NCI-H460 (cell line): ENCODE measurements at regions not wholly inside any gene's neighbourhood (a gene's known extent, or its start where the extent isn't known, plus 50 kb on each side); places are given as distances from the start of the nearest gene placed in this dataset.

ENCODE experiments used
- DNase-seq: peaks from one replicate; pipeline ENCODE4 v3.0.0-alpha.2; 2016; ENCODE audit warnings: low read depth; ENCODE audit errors: extremely low read depth

- no peak for DNase-seq
Observed at GRCh38 chr14:48936362-48936761, 649.8 kb downstream of the RPS29 start.

GRCh38 chr14:48925184-48925583, 661.0 kb downstream of the RPS29 start:
- DNase-seq = no peak

GRCh38 chr14:48914921-48915320, 671.3 kb downstream of the RPS29 start:
- no peak for DNase-seq

GRCh38 chr14:48914382-48914781, 671.8 kb downstream of the RPS29 start:
- no peak for DNase-seq

- no peak for DNase-seq
Observed at GRCh38 chr14:48900565-48900964, 685.6 kb downstream of the RPS29 start.

- DNase-seq = no peak
Observed at GRCh38 chr14:48890333-48890732, 695.8 kb downstream of the RPS29 start.

DNA sequence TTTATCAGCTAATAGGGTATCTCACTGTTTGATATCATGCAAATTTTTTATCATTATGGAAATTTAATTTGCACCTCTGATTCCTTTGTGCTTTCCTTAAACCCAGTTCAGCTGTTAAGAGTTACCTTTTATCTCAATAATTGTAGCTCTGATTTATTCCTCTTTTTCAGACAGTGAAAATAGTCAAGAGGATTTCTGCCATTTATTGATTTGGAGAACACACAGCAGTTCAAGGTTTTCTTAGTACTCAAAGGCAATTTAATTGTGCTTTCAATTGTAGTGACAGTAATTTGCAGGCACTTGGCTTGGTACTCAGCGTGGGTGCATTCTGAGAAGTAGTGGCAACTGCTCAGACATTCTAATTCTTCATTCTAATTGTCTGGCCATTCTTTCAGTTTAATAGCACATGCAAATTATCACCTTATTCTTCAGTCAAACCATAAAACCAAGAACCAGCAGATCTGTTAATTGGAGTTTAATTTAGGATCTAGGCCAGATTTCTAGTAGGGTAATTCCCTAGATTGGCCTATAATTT, 709.3 kb downstream of the RPS29 start:
- no peak for DNase-seq

GRCh38 chr14:48874711-48875110, 711.5 kb downstream of the RPS29 start:
- DNase-seq = no peak

GRCh38 chr14:48857366-48857765, 728.8 kb downstream of the RPS29 start:
- DNase-seq = no peak

DNA sequence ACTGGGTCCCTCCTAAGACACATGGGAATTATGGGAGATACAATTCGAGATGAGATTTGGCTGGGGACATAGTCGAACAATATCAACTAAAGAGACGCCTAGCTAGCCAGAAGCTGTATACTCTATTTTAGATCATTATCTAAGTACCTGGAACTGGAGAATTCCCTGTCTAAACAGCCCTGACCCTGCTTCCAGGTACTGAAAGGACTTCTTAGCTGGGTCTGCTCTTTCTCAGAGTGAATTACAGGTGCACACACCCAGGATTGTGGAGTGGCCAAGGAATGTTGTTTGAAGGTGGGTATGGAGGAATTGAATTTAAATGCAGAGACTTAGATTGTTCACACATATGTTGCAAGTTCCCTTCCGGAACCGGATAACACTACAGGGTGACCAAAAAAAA, 733.0 kb downstream of the RPS29 start:
- DNase-seq = no peak

DNA sequence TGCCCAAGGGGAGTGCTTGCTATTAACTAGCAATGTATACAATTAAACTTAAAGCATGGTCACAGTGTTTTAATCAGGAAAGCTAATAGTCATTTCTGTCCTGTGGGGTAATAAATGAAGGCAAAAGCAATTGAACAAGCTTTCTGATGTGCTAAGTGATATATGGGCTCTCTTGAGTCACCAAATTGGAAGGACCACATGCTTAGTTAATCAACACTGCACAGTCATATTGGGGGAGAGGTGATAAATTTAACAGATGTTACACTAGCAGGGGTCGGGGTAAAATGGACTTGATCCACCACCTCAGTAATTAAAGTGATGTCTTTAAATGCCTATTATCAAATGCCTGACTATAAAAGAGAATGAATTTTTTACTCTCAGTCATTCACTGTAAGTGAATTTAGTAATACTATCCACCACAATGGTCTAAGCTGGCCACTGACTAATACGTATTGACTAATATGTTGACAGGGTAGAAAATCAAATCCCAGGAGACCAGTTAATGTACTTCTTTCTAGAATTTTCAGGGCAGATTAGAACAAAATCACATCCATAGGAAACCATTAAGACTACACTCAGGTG, 736.3 kb downstream of the RPS29 start:
- DNase-seq = no peak

- no peak for DNase-seq
Observed at GRCh38 chr14:48842785-48843184, 743.4 kb downstream of the RPS29 start.

- no peak for DNase-seq
Observed at GRCh38 chr14:48826058-48826457, 760.1 kb downstream of the RPS29 start.

DNA sequence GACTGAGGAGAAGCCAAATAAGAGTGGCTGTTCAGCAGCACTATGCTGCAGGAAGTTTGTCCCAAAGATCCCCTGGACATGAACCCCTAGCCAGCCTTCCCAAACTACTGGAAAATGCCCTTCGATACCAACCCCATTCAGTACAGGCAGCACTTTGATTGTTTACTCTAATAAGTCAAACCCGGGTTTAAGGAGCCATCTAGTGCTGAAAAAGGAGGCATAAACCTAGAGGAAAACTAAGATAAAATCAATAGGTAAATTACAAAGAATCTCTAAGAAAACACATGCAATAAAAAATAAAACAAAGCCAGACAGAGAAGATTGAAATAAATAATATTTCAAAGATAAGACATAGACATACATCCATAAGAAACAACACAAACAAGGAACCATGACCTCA, 771.6 kb downstream of the RPS29 start:
- no peak for DNase-seq

DNA sequence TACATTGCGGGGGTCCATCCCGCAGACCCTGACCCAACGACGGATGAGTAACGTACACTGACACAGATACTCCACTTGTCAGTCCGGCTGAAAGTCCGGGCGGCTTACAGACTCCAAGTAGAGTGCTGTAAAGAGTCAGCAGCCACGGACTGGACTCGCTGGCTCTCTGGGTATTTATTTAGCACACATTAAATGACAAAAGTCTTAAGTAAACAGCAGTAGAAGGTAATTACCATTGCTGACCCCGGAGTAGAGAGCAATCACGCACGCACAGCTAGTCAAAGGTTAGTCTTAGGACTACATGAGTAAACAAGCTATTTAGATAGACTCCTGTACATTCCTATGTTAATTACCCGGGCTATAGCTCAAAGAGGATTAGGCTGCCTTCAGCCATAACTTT, 780.9 kb downstream of the RPS29 start:
- no peak for DNase-seq

GRCh38 chr14:48792376-48793024, 793.7 kb downstream of the RPS29 start:
- no peak for DNase-seq

DNA sequence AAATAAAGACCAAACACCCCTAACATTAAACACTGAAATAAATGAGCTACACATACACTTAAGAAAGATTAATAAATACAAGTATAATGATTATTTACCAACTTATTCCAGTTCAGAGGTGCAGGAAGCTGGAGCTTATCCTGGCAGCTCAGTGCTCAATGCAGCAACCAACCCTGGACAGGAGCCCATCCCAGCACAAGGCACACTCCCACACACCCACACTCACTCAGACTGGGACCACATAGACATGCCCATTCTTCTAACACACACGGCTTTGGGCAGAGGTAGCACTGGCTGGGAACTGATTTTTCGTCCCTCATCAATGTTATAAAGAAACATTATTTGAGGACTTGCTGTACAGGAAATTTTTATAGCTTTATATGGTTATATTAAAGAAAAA, 797.4 kb downstream of the RPS29 start:
- DNase-seq = no peak

- no peak for DNase-seq
Observed at GRCh38 chr14:48786498-48786897, 799.7 kb downstream of the RPS29 start.

DNA sequence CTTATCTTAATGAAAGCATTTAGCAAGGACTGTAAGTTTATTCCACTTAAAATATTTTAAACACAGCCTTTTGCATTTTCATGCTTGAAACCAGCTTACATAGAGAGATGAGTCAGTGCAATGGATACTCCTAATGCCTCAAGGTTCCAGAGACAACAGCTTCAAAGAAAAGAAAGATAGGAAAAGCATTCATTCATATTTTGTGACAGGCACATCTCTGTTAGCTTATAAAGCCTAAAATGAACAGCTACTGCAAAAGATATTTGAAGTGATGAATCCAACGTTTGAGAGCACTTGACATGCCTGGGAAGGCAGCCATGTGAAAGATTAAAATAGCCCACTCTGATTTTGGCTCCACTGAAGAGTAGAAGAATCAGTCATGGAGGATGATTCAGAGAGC, 814.5 kb downstream of the RPS29 start:
- no peak for DNase-seq

DNA sequence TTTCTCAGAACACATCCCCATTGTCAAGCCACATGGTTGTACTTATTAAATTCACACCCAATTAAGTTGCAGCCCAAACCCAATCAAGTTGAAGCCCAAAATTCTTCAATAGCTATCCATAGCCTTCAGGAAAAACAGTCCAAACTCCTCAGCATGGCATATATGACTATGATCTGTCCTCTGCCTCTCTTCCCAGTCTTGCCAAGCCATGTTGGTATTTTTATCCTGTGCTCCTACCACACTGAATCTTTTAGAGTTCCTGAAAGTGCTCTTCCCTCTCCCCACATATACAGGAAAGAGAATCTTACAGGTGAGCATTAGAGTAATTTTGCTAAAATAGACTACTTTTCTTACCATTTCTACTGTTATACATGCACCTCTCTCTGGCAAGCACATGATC, 834.9 kb downstream of the RPS29 start:
- no peak for DNase-seq

- no peak for DNase-seq
Observed at GRCh38 chr14:48748151-48748675, 838.0 kb downstream of the RPS29 start.

DNA sequence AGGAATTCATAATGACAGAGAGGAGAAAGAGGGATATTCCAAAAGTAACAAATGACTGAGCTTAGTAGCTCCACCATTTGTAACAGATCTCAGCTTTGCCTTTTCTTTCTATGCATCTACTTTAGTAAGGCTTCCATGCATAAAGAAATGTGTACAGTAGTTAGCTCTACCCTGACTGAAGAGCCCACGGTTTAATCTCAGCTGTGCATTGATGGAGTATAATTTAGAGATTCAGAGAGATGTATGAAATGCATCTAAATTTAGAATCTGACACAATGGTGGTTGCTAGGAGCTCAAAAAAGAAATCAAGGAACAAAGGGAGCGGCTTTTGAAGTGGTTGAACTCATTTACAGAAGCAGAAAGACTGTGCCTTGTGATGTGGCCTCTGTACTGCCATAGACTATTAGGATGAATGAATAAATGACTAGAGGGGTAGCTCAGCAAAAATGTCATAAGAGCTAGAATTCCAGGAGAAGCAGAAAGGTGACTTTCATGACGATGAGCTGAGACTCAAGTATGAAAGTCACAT, 838.6 kb downstream of the RPS29 start:
- DNase-seq = no peak
